ENCODE measurements at regions not wholly inside any gene's neighbourhood (a gene's known extent, or its start where the extent isn't known, plus 50 kb on each side); places are given as distances from the start of the nearest gene placed in this dataset.

GRCh38 chr9:2317591-2317990 lies 302.4 kb downstream of the SMARCA2 start:
- no peak for DNase-seq (ENCODE audit: low spot score)

GRCh38 chr9:2319421-2319820 lies 302.2 kb upstream of the VLDLR start:
- no peak for DNase-seq (ENCODE audit: low spot score)

- DNase-seq (ENCODE audit: low spot score): no peak
These were observed 301.5 kb upstream of the VLDLR start for GRCh38 chr9:2320114-2320513.

GRCh38 chr9:2320632-2321031 lies 301.0 kb upstream of the VLDLR start:
- no peak for DNase-seq (ENCODE audit: low spot score)

GRCh38 chr9:2321523-2322148 lies 300.0 kb upstream of the VLDLR start:
- DNase-seq (ENCODE audit: low spot score): no peak

- DNase-seq (ENCODE audit: low spot score): no peak
These were observed 296.8 kb upstream of the VLDLR start for GRCh38 chr9:2324742-2325141.

- DNase-seq (ENCODE audit: low spot score): no peak
These were observed 288.9 kb upstream of the VLDLR start for GRCh38 chr9:2332663-2333062.

GRCh38 chr9:2335260-2335659 lies 286.3 kb upstream of the VLDLR start:
- no peak for DNase-seq (ENCODE audit: low spot score)

GRCh38 chr9:2336055-2336454 lies 285.5 kb upstream of the VLDLR start:
- no peak for DNase-seq (ENCODE audit: low spot score)

GRCh38 chr9:2337131-2337530 lies 284.5 kb upstream of the VLDLR start:
- DNase-seq (ENCODE audit: low spot score): no peak

GRCh38 chr9:2337627-2338026 lies 284.0 kb upstream of the VLDLR start:
- no peak for DNase-seq (ENCODE audit: low spot score)

GRCh38 chr9:2338777-2339365 lies 282.7 kb upstream of the VLDLR start:
- no peak for DNase-seq (ENCODE audit: low spot score)

GRCh38 chr9:2339416-2339815 lies 282.2 kb upstream of the VLDLR start:
- DNase-seq (ENCODE audit: low spot score): no peak

- DNase-seq (ENCODE audit: low spot score): no peak
These were observed 281.4 kb upstream of the VLDLR start for GRCh38 chr9:2340046-2340760.

GRCh38 chr9:2341126-2341525 lies 280.5 kb upstream of the VLDLR start:
- DNase-seq (ENCODE audit: low spot score): no peak

GRCh38 chr9:2341956-2342355 lies 279.6 kb upstream of the VLDLR start:
- no peak for DNase-seq (ENCODE audit: low spot score)

GRCh38 chr9:2343756-2344155 lies 277.8 kb upstream of the VLDLR start:
- DNase-seq (ENCODE audit: low spot score): no peak

GRCh38 chr9:2344436-2344835 lies 277.2 kb upstream of the VLDLR start:
- no peak for DNase-seq (ENCODE audit: low spot score)

GRCh38 chr9:2345013-2345412 lies 276.6 kb upstream of the VLDLR start:
- no peak for DNase-seq (ENCODE audit: low spot score)

GRCh38 chr9:2346277-2346913 lies 275.2 kb upstream of the VLDLR start:
- no peak for DNase-seq (ENCODE audit: low spot score)

GRCh38 chr9:2351324-2351723 lies 270.3 kb upstream of the VLDLR start:
- no peak for DNase-seq (ENCODE audit: low spot score)

- DNase-seq (ENCODE audit: low spot score): no peak
These were observed 267.4 kb upstream of the VLDLR start for GRCh38 chr9:2354216-2354615.
